Activated CD4-positive, alpha-beta memory T cell treated with anti-CD3 and anti-CD28 coated beads for 36 hours (primary cell): ENCODE measurements at regions not wholly inside any gene's neighbourhood (a gene's known extent, or its start where the extent isn't known, plus 50 kb on each side); places are given as distances from the start of the nearest gene placed in this dataset.

Experiments
- CTCF ChIA-PET: fragments of 350-600 bp; sonication (Branson Sonifier 250); formaldehyde crosslinking; loops from one replicate; lab custom pipeline; 2021; ENCODE audit warnings: antibody characterized with exemption, inconsistent platforms; lab: Charles Lee
- POLR2A ChIA-PET: fragments of 350-600 bp; sonication (Branson Sonifier 250); formaldehyde crosslinking; loops from one replicate; lab custom pipeline; 2021; ENCODE audit warnings: antibody characterized with exemption; lab: Charles Lee
- DNase-seq: peaks from one replicate; pipeline ENCODE4 v3.0.0-alpha.2; 2020
- H3K27ac Mint-ChIP-seq: one replicate; pipeline ENCODE4 v1.8.0; 2021; ENCODE audit warnings: mixed read lengths
- H3K27me3 Mint-ChIP-seq: one replicate; pipeline ENCODE4 v1.8.0; 2021; ENCODE audit warnings: mixed read lengths
- H3K36me3 Mint-ChIP-seq: one replicate; pipeline ENCODE4 v1.8.0; 2021; ENCODE audit warnings: mixed read lengths
- H3K4me1 Mint-ChIP-seq: one replicate; pipeline ENCODE4 v1.8.0; 2021; ENCODE audit warnings: low read depth, mixed read lengths
- H3K4me3 Mint-ChIP-seq: one replicate; pipeline ENCODE4 v1.8.0; 2021; ENCODE audit warnings: mild to moderate bottlenecking, mixed read lengths
- H3K9me3 Mint-ChIP-seq: one replicate; pipeline ENCODE4 v1.8.0; 2021; ENCODE audit warnings: mixed read lengths
- intact Hi-C: fragments of 100-400 bp; cut with micrococcal nuclease; formaldehyde crosslinking; loops from one replicate; pipeline ENCODE4 v1.15.1; 2023

GRCh38 chr1:29708796-29709703 is 472.7 kb downstream of the PTPRU start:
- no peak for DNase-seq
- Mint-ChIP-seq H3K27ac (peak overlapping the region; percentile 5), H3K27me3 (peaks cover 36% of the 10 kb centered on the region), H3K9me3 (no peaks in the 10 kb centered on the region), H3K4me3 (no peak overlapping the region), H3K36me3 (no peaks in the 10 kb centered on the region), H3K4me1 (peaks cover 30% of the 10 kb centered on the region)
- ChIA-PET CTCF (interaction anchor here (1.4 kb wide), 1 partner anchor 19 kb away, joined by 5 read pairs; no protein-coding TSS in a partner anchor), POLR2A (no interaction called here)
- intact Hi-C loops = no loop called here

- ChIA-PET CTCF (no interaction called here), POLR2A (no interaction called here)
- H3K9me3 Mint-ChIP-seq = no peaks in the 10 kb centered on the region
- H3K27me3 Mint-ChIP-seq = peaks cover 35% of the 10 kb centered on the region
- DNase-seq = no peak
- no peaks in the 10 kb centered on the region for H3K36me3 Mint-ChIP-seq
- no peak overlapping the region for H3K27ac Mint-ChIP-seq
- H3K4me1 Mint-ChIP-seq = peaks cover 28% of the 10 kb centered on the region
- H3K4me3 Mint-ChIP-seq = no peak overlapping the region
- intact Hi-C loops = no loop called here
Observed at GRCh38 chr1:29708381-29708780, 472.1 kb downstream of the PTPRU start.

GRCh38 chr1:29707796-29708195 is 471.5 kb downstream of the PTPRU start:
- ChIA-PET CTCF (no interaction called here), POLR2A (no interaction called here)
- peaks cover 24% of the 10 kb centered on the region for H3K4me1 Mint-ChIP-seq
- H3K27ac Mint-ChIP-seq = no peak overlapping the region
- H3K4me3 Mint-ChIP-seq = no peak overlapping the region
- no peaks in the 10 kb centered on the region for H3K9me3 Mint-ChIP-seq
- H3K27me3 Mint-ChIP-seq = peaks cover 34% of the 10 kb centered on the region
- DNase-seq = no peak
- intact Hi-C loops = no loop called here
- H3K36me3 Mint-ChIP-seq = no peaks in the 10 kb centered on the region

- no peak overlapping the region for H3K4me3 Mint-ChIP-seq
- ChIA-PET CTCF (no interaction called here), POLR2A (interaction anchor here (0.7 kb wide), 1 partner anchor 18 kb away, joined by 3 read pairs; no protein-coding TSS in a partner anchor)
- intact Hi-C loops = no loop called here
- H3K27ac Mint-ChIP-seq = no peak overlapping the region
- H3K9me3 Mint-ChIP-seq = no peaks in the 10 kb centered on the region
- H3K4me1 Mint-ChIP-seq = peaks cover 15% of the 10 kb centered on the region
- H3K36me3 Mint-ChIP-seq = no peaks in the 10 kb centered on the region
- peaks cover 32% of the 10 kb centered on the region for H3K27me3 Mint-ChIP-seq
- peak; percentile 64 for DNase-seq
Observed at GRCh38 chr1:29706936-29707335, 470.6 kb downstream of the PTPRU start.

GRCh38 chr1:29704430-29704829 is 468.1 kb downstream of the PTPRU start:
- no peak for DNase-seq
- Mint-ChIP-seq H3K27me3 (peaks cover 37% of the 10 kb centered on the region), H3K9me3 (no peaks in the 10 kb centered on the region), H3K27ac (no peak overlapping the region), H3K36me3 (no peaks in the 10 kb centered on the region), H3K4me3 (no peak overlapping the region), H3K4me1 (peaks cover 4% of the 10 kb centered on the region)
- POLR2A ChIA-PET = no interaction called here
- intact Hi-C loops = no loop called here
- CTCF ChIA-PET = interaction anchor here (1.0 to 3.0 kb wide), 2 partner anchors 17 to 144 kb away, joined by 4 to 9 read pairs; no protein-coding TSS in a partner anchor

- no peaks in the 10 kb centered on the region for H3K4me1 Mint-ChIP-seq
- H3K9me3 Mint-ChIP-seq = no peaks in the 10 kb centered on the region
- intact Hi-C loops = no loop called here
- H3K36me3 Mint-ChIP-seq = no peaks in the 10 kb centered on the region
- H3K4me3 Mint-ChIP-seq = no peak overlapping the region
- peaks cover 38% of the 10 kb centered on the region for H3K27me3 Mint-ChIP-seq
- no peak for DNase-seq
- ChIA-PET POLR2A (no interaction called here), CTCF (interaction anchor here (0.7 to 3.0 kb wide), 7 partner anchors 9 to 253 kb away, joined by 3 to 9 read pairs (median 3); no protein-coding TSS in a partner anchor)
- H3K27ac Mint-ChIP-seq = no peak overlapping the region
Observed at GRCh38 chr1:29703596-29704370, 467.5 kb downstream of the PTPRU start.

- Mint-ChIP-seq H3K27me3 (peaks cover 29% of the 10 kb centered on the region), H3K4me1 (no peaks in the 10 kb centered on the region), H3K27ac (no peak overlapping the region), H3K9me3 (no peaks in the 10 kb centered on the region), H3K36me3 (no peaks in the 10 kb centered on the region), H3K4me3 (no peak overlapping the region)
- ChIA-PET CTCF (no interaction called here), POLR2A (no interaction called here)
- no peak for DNase-seq
- intact Hi-C loops = no loop called here
Observed at GRCh38 chr1:29700491-29700890, 464.2 kb downstream of the PTPRU start.

- CTCF ChIA-PET = interaction anchor here (0.6 kb wide), 1 partner anchor 303 kb away, joined by 3 read pairs; no protein-coding TSS in a partner anchor
- Mint-ChIP-seq H3K4me1 (no peaks in the 10 kb centered on the region), H3K9me3 (no peaks in the 10 kb centered on the region), H3K36me3 (no peaks in the 10 kb centered on the region), H3K27ac (no peak overlapping the region), H3K4me3 (no peak overlapping the region), H3K27me3 (peaks cover 14% of the 10 kb centered on the region)
- DNase-seq = no peak
- intact Hi-C loops = no loop called here
- POLR2A ChIA-PET = no interaction called here
Observed at GRCh38 chr1:29698626-29699025, 462.3 kb downstream of the PTPRU start.

- Mint-ChIP-seq H3K27me3 (peaks cover 13% of the 10 kb centered on the region), H3K9me3 (no peaks in the 10 kb centered on the region)
- CTCF ChIA-PET = no interaction called here
Observed at GRCh38 chr1:29698033-29698432, 461.7 kb downstream of the PTPRU start.

GRCh38 chr1:29697391-29697780 is 461.1 kb downstream of the PTPRU start:
- H3K4me1 Mint-ChIP-seq = no peaks in the 10 kb centered on the region
- H3K9me3 Mint-ChIP-seq = no peaks in the 10 kb centered on the region
- peaks cover 8% of the 10 kb centered on the region for H3K27me3 Mint-ChIP-seq
- intact Hi-C loops = no loop called here
- DNase-seq = no peak
- ChIA-PET POLR2A (no interaction called here), CTCF (interaction anchor here (0.7 kb wide), 1 partner anchor 8 kb away, joined by 3 read pairs; no protein-coding TSS in a partner anchor)
- no peak overlapping the region for H3K27ac Mint-ChIP-seq
- H3K36me3 Mint-ChIP-seq = no peaks in the 10 kb centered on the region
- no peak overlapping the region for H3K4me3 Mint-ChIP-seq

More at GRCh38 chr1:29698033-29698432, 461.7 kb downstream of the PTPRU start:
- H3K36me3 Mint-ChIP-seq = no peaks in the 10 kb centered on the region
- no peak for DNase-seq
- POLR2A ChIA-PET = no interaction called here
- no peaks in the 10 kb centered on the region for H3K4me1 Mint-ChIP-seq
- H3K27ac Mint-ChIP-seq = no peak overlapping the region
- intact Hi-C loops = no loop called here
- H3K4me3 Mint-ChIP-seq = no peak overlapping the region

- no peaks in the 10 kb centered on the region for H3K4me1 Mint-ChIP-seq
- ChIA-PET POLR2A (no interaction called here), CTCF (interaction anchor here (0.7 kb wide), 1 partner anchor 8 kb away, joined by 3 read pairs; no protein-coding TSS in a partner anchor)
- H3K4me3 Mint-ChIP-seq = no peak overlapping the region
- DNase-seq = no peak
- intact Hi-C loops = no loop called here
- no peaks in the 10 kb centered on the region for H3K9me3 Mint-ChIP-seq
- H3K27me3 Mint-ChIP-seq = peaks cover 8% of the 10 kb centered on the region
- no peak overlapping the region for H3K27ac Mint-ChIP-seq
- no peaks in the 10 kb centered on the region for H3K36me3 Mint-ChIP-seq
Observed at GRCh38 chr1:29696656-29697390, 460.5 kb downstream of the PTPRU start.
